Activated B cell treated with CpG ODN at 0.5 μM for 24 hours (primary cell): ENCODE measurements at regions not wholly inside any gene's neighbourhood (a gene's known extent, or its start where the extent isn't known, plus 50 kb on each side); places are given as distances from the start of the nearest gene placed in this dataset.

Experiments used
- ATAC-seq: fragments of 200-7000 bp; cut with Tn5 transposase; one replicate; pipeline ENCODE4 v1.10.0; 2021; ENCODE audit warnings: low read depth, mild to moderate bottlenecking, moderate library complexity
- CTCF ChIA-PET: fragments of 350-600 bp; sonication (Branson Sonifier 250); formaldehyde crosslinking; loops from one replicate; lab custom pipeline; 2021; ENCODE audit warnings: antibody characterized with exemption; lab: Charles Lee
- POLR2A ChIA-PET: fragments of 350-600 bp; sonication (Branson Sonifier 250); formaldehyde crosslinking; loops from one replicate; lab custom pipeline; 2021; ENCODE audit warnings: antibody characterized with exemption; lab: Charles Lee
- DNase-seq: peaks from one replicate; pipeline ENCODE4 v3.0.0; 2022
- H3K27ac Mint-ChIP-seq: one replicate; pipeline ENCODE4 v1.8.0; 2020; ENCODE audit warnings: mixed read lengths
- H3K27me3 Mint-ChIP-seq: one replicate; pipeline ENCODE4 v1.8.0; 2021; ENCODE audit warnings: mixed read lengths
- H3K36me3 Mint-ChIP-seq: one replicate; pipeline ENCODE4 v1.8.0; 2021; ENCODE audit warnings: low read depth, mixed read lengths
- H3K4me1 Mint-ChIP-seq: one replicate; pipeline ENCODE4 v1.8.0; 2021; ENCODE audit warnings: mixed read lengths
- H3K4me3 Mint-ChIP-seq: one replicate; pipeline ENCODE4 v1.8.0; 2020; ENCODE audit warnings: mild to moderate bottlenecking, mixed read lengths
- H3K9me3 Mint-ChIP-seq: one replicate; pipeline ENCODE4 v1.8.0; 2020; ENCODE audit warnings: mixed read lengths
- intact Hi-C: fragments of 100-400 bp; cut with micrococcal nuclease; formaldehyde crosslinking; loops from one replicate; pipeline ENCODE4 v1.15.1; 2024
- TF ChIP-seq, protein P1 (sequence below): fragments of 200-600 bp; IDR thresholded peaks from one replicate; pipeline ENCODE4 v1.8.0; 2022; ENCODE audit warnings: antibody characterized with exemption, mild to moderate bottlenecking

DNA sequence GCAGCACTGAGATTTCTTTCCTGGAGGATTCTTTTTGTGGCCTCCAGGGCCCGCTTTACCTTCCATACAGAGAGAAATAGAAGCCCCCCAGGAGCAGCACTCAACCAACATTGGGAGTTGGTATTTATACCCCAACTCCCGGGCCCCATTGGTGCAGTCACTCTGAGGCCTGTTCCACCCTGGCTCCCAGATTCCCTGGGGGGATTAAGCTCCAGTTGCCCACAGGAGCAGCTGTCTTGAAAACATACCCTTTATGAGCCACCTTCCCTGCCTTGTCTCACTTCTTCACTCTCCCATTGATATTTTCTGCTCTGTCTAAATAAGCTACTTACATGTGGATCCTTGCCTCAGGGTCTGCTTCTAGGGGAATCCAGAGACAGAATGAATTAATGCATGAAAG lies 167.8 kb downstream of the KATNIP start:
- H3K4me1 Mint-ChIP-seq, result no peaks in the 10 kb centered on the region
- peaks cover 29% of the 10 kb centered on the region for H3K36me3 Mint-ChIP-seq
- no peak overlapping the region for H3K27ac Mint-ChIP-seq
- intact Hi-C loops, result no loop called here
- H3K4me3 Mint-ChIP-seq, result no peak overlapping the region
- DNase-seq (no peak), ATAC-seq (no peak)
- H3K9me3 Mint-ChIP-seq, result no peaks in the 10 kb centered on the region
- POLR2A ChIA-PET, result no interaction called here
- no peaks in the 10 kb centered on the region for H3K27me3 Mint-ChIP-seq
- TF ChIP-seq, protein P1, sequence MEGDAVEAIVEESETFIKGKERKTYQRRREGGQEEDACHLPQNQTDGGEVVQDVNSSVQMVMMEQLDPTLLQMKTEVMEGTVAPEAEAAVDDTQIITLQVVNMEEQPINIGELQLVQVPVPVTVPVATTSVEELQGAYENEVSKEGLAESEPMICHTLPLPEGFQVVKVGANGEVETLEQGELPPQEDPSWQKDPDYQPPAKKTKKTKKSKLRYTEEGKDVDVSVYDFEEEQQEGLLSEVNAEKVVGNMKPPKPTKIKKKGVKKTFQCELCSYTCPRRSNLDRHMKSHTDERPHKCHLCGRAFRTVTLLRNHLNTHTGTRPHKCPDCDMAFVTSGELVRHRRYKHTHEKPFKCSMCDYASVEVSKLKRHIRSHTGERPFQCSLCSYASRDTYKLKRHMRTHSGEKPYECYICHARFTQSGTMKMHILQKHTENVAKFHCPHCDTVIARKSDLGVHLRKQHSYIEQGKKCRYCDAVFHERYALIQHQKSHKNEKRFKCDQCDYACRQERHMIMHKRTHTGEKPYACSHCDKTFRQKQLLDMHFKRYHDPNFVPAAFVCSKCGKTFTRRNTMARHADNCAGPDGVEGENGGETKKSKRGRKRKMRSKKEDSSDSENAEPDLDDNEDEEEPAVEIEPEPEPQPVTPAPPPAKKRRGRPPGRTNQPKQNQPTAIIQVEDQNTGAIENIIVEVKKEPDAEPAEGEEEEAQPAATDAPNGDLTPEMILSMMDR, result no peak
- CTCF ChIA-PET, result no interaction called here

DNA sequence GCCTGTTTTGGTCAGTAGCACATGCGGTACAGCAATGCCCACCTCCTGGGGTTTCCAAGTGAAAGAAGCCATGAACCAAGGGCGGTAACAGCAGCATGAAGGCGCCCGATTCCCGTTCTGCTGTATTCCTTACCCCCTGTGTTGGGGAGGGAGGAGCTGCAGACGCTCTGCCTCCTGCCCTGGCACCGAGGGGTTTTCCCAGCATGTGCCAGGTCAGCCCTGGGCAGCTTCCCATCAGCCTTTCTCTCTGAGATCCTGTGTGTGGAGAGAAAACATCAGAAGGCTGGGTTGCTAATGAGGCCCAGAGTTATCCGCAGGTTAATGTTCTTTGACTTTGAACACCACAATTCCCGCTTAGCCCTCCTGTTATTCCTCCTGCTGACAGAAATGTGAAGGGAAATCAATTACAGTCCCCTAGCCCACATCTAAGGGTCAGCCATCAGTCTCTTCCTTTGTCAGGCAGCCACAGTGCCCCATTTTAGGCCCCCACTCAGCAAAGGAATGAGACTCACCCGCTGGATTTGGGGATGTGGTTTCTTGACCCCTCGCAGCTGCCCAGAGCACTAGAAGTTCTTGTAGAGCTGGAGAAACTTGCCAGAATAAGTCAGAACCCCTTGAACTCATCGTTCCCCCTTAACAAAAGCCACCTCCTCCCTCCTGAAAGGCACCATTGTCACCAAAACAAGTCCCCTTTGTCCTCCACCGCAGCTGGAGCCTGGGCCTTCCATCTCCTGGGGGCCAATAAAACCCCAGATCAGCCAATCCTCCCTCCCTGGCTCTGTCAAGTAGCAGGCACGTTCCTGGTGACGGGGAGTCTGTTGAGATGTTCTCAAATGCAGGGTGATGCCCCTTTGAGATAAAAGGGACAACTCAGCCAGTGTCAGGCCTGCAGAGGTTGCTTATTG lies 168.5 kb downstream of the KATNIP start:
- Mint-ChIP-seq H3K27ac (no peak overlapping the region), H3K4me3 (no peak overlapping the region), H3K36me3 (peaks cover 31% of the 10 kb centered on the region), H3K27me3 (no peaks in the 10 kb centered on the region), H3K4me1 (no peaks in the 10 kb centered on the region), H3K9me3 (no peaks in the 10 kb centered on the region)
- no peak for ATAC-seq
- ChIA-PET CTCF (no interaction called here), POLR2A (no interaction called here)
- TF ChIP-seq, protein P1, result no peak
- DNase-seq, result no peak
- intact Hi-C loops, result no loop called here

- Mint-ChIP-seq H3K27me3 (no peaks in the 10 kb centered on the region), H3K4me1 (no peaks in the 10 kb centered on the region), H3K36me3 (peaks cover 32% of the 10 kb centered on the region), H3K27ac (no peak overlapping the region), H3K9me3 (no peaks in the 10 kb centered on the region), H3K4me3 (no peak overlapping the region)
- intact Hi-C loops, result no loop called here
- POLR2A ChIA-PET, result no interaction called here
- TF ChIP-seq, protein P1, result no peak
- CTCF ChIA-PET, result no interaction called here
- DNase-seq, result no peak
- no peak for ATAC-seq
Measured at GRCh38 chr16:27719106-27719445, 169.1 kb downstream of the KATNIP start.

GRCh38 chr16:27720731-27721530 lies 171.0 kb downstream of the KATNIP start:
- no peaks in the 10 kb centered on the region for H3K27me3 Mint-ChIP-seq

More at GRCh38 chr16:27720731-27721530, 171.0 kb downstream of the KATNIP start:
- H3K27ac Mint-ChIP-seq, result no peak overlapping the region
- DNase-seq (no peak), ATAC-seq (no peak)
- POLR2A ChIA-PET, result no interaction called here
- H3K36me3 Mint-ChIP-seq, result peaks cover 40% of the 10 kb centered on the region
- H3K4me3 Mint-ChIP-seq, result no peak overlapping the region
- TF ChIP-seq, protein P1, result no peak
- H3K9me3 Mint-ChIP-seq, result no peaks in the 10 kb centered on the region
- intact Hi-C loops, result no loop called here
- CTCF ChIA-PET, result no interaction called here
- H3K4me1 Mint-ChIP-seq, result no peaks in the 10 kb centered on the region
